Iris pigment epithelial cell (primary cell): ENCODE measurements at regions not wholly inside any gene's neighbourhood (a gene's known extent, or its start where the extent isn't known, plus 50 kb on each side); places are given as distances from the start of the nearest gene placed in this dataset.
A peak's percentile ranks its signal among the peaks of the same experiment; 100 is the strongest.

Experiments
- DNase-seq: peaks from one replicate; pipeline ENCODE4 v3.0.0-alpha.2; 2011; ENCODE audit warnings: low read depth

DNA sequence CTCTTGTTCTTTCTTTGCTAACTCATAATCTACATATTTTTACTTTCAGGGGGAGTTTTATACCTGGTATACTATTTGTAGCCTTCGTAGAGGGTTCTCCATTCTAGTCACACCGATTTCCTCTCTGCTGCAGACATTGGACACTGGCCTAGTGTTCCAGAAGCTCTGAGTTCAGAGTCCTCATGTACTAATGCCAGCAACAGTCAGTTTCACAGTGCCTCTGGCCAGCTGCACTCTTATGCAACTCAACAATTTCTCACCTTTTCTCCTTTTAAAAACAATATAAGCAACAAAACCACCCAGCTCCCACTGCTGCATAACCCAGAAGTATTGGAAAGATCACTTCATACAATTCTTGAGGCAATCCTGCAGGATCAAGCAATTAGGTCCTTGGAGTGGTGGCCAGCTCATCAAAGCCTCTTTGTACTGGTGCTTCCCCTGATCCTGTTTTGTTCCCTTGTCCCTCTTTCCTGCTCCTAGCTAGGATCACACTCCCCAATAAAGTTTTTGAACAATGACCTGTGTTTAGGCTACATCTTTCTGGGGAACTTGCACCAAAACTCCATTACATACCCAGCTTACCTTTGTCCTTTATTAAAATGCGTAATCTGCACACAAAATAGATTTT is 98.1 kb upstream of the TUT7 start:
- DNase-seq: no peak

DNA sequence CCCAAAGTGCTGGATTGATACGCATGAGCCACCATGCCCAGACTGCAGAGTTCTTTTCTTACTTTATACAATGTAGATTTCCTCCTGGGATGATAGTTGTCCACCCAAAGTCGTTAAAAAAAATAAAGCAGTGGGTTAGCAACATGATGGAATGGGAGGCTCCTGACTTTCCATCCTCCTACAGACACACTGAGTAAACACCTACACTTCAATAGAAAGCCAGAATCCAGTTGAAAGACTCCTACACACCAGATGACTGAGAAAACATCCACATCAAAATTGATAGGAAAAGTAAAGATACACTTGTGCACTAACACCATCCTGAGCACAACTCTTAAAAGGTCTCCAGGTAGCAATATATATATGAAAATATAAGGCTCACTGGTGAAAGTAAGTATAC is 95.0 kb upstream of the TUT7 start:
- no peak for DNase-seq

DNA sequence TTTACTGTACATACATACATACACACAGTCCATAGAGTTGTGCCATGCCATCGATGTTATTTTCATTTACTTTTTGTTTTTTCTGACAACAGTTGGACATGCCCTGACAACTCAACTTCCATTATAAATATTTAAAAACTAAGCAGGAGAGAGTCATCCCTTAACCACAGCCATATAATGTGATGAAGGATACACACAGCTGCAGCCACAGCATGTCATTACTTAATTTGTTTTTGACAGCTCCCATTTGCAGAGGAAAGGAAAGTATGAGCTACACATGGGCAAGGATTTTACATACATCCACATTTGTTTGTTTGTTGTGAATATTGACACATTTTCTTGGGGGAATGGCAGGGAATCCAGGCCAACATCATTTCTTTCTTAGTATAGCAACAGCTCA is 91.5 kb upstream of the TUT7 start:
- DNase-seq: no peak

- DNase-seq: no peak
Observed at GRCh38 chr9:86443992-86444391, 89.8 kb upstream of the TUT7 start.

DNA sequence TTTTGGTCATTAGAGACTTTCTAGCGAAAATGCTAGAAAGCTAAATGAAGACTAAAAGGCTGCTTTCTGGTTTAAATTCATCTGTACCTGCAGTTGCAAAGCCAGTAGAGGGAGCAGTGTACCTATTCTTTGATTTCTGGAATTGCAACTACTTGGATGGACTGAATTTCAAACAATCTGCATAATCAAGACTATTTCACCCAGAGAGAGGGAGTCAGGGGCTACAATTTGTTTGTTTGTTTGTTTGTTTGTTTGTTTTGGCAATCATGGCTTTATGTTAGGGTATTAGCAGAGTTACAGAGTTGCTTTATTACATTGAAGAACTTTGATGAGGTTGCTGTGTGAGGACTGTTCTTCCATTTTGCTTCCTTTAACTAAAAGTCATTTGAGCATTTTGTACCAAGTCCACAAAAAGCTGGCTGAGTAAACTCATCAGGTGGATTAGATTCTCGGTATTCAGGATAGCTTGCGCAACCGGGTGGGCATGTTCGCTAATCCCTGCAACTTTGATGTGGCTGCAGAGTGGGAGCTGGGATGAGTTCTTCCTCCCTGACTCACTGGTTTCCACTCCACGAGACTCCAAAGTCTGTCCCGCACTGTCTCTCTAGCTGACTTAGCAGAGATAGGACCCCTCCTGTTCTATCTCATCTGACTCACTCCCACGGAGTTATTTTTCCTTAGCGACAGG is 80.0 kb upstream of the TUT7 start:
- DNase-seq: peak; percentile 90

- DNase-seq: no peak
Observed at GRCh38 chr9:86424251-86424891, 70.2 kb upstream of the TUT7 start.

DNA sequence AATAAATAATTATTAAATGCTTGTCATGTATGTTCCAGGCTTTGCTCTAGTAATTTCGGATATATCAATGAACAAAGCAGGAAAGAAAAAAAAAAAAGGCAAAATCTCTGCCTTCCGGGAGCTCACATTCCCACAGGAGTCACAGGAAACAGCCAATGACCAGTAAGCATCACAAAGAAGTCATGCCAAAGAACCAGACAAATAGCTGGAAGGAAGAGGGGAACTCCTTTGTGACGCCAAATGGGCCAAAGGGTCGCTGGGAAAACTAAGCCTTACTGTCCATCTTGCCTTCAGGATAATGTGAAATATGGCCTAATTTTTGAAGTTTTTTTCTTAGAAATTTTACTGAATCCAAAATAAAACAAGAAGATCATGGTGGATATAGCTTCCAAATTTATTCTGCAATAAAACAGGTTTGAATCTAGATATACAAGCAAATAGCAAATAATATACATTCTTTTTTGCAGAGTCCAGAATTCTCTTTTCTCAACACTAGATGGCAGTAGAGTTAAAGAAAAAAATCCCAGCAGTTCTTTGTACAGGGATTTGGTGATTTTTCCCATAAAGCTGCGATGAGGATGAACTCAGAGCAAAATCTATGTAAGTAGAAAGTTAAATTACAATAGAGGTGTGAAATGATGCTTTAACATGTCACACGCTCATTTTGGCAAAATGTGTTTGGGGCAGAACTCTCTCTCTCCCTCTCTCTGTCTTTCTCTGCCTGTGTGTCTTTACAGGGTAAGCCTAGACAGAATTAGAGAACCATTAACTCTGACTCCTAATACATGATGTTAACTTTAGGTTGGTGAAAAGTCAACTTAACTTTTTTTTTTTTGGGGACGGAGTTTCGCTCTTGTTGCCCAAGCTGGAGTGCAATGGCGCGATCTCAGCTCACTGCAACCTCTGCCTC is 60.0 kb upstream of the TUT7 start:
- DNase-seq: peak; percentile 33

DNA sequence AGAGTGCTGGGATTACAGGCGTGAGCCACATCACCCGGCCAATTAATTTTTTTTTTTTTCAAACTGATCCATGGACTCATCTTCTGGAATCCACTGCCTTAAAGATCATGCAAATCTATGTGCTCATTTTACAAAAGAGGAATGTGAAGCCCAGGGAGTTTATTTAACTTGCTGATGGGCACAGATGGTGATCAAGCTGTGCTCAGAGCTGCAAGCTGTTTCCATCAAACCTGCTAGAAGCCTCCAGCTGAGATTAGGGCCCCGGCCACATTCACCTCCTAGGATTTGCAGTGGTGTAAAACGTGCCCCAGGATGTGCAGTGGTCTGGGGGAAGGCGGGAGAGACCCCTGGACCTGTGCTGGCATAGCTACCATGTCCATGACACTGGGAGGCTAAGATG is 56.1 kb upstream of the TUT7 start:
- DNase-seq: no peak

DNA sequence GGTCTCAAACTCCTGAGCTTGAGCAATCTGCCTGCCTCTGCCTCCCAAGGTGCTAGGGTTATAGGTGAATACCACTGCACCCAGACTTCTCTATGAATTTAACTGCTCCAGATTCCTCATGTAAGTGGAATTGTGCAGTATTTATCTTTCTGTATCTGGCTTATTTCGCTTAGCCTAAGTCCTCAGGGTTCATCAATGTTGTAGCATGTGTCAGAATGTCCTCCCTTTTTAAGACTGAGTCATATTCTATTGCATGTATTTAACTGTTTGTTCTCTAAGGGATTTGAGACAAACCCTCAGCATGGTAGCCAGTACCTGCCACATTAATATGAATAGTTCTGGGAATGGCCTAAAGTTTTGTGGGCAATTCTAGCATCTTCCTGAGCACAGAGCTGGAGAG is 53.9 kb upstream of the TUT7 start:
- peak; percentile 52 for DNase-seq

GRCh38 chr9:86407022-86407421 is 52.8 kb upstream of the TUT7 start:
- peak; percentile 80 for DNase-seq

DNA sequence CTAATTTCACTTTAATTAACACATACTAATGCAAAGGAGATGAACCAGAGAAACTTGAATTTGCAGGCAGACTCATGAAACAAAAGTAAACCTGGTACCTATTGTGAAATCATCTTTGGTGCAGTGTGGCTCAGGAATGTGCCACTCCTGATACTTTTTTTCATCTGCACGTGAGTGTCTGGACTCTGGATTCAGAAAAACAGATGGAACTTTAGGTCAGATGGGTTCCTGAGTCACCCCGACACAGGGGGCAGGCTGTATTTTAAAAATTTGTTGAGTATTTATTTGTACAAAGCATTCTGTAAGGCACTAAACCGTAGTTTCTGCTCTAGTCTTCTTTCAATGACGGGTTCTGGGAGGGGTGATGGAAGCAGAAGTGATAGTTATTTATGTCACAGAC is 52.2 kb upstream of the TUT7 start:
- peak; percentile 80 for DNase-seq

DNA sequence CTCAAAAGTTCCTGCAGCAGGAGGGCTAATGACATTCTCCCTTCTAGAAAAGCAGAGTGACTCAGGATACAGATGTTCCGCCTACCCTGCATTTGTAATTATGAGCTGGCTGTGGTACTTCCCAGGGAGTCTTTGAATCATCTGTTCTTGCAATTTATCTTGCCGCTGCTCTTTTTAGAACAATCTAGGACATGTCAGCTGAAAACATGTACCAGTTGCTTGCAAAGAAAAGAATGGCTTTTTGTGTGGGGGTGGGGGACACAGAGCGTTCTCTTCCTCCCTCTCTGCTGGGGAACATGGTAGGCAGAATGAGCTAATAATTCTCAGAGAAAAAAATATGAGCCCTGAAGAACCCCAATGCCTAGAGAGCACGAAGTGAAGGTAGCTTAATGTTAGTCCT is 51.7 kb upstream of the TUT7 start:
- DNase-seq: peak; percentile 94

- no peak for DNase-seq
Observed at GRCh38 chr9:86405086-86405491, 50.9 kb upstream of the TUT7 start.
